SK-N-MC (cell line): ENCODE measurements at regions not wholly inside any gene's neighbourhood (a gene's known extent, or its start where the extent isn't known, plus 50 kb on each side); places are given as distances from the start of the nearest gene placed in this dataset.

Experiments
- EZH2 ChIP-seq: fragments of 200-600 bp; sonication (generic); IDR thresholded peaks from one replicate; pipeline ENCODE4 v1.6.1; 2017; ENCODE audit warnings: antibody characterized with exemption
- FOXP2 ChIP-seq: optimal IDR thresholded peaks from 2 replicates; pipeline ENCODE3; 2011; ENCODE audit warnings: mild to moderate bottlenecking, moderate library complexity; ENCODE audit not compliant: insufficient read depth; ENCODE audit errors: extremely low read length, control extremely low read depth
- POLR2AphosphoS5 ChIP-seq: IDR thresholded peaks from 2 replicates; pipeline ENCODE4 v1.6.1; 2012; ENCODE audit warnings: mild to moderate bottlenecking, low read depth, low read length, borderline replicate concordance

- no peak for TF ChIP-seq POLR2AphosphoS5
- no peak for TF ChIP-seq EZH2
- TF ChIP-seq FOXP2: no peak
These were observed 369.6 kb downstream of the CYLC2 start for GRCh38 chr9:103364753-103365152.
